ENCODE measurements at regions not wholly inside any gene's neighbourhood (a gene's known extent, or its start where the extent isn't known, plus 50 kb on each side); places are given as distances from the start of the nearest gene placed in this dataset.

GRCh38 chr1:177723533-177723932 is 246.3 kb downstream of the SEC16B start:
- no peak for TF ChIP-seq CTCF (IDR thresholded peaks at IDR 0.05; ENCODE audit: insufficient read depth, low read depth, low read length)
- H3K36me3 ChIP-seq (ENCODE audit: control insufficient read depth, insufficient read depth, low read length): no peaks in the 10 kb centered on the region
- ChIA-PET POLR2A (no interaction called here), CTCF (no interaction called here)
- H3K4me3 ChIP-seq (ENCODE audit: low read depth, low read length): no peak overlapping the region
- H3K27me3 ChIP-seq (ENCODE audit: control insufficient read depth, insufficient read depth, low read length): no peaks in the 10 kb centered on the region
- no peak for DNase-seq (ENCODE audit: low read depth)

GRCh38 chr1:177710696-177711620 is 258.9 kb downstream of the SEC16B start:
- TF ChIP-seq CTCF (IDR thresholded peaks at IDR 0.05; ENCODE audit: insufficient read depth, low read depth, low read length): no peak
- ChIA-PET CTCF (no interaction called here), POLR2A (no interaction called here)
- H3K4me3 ChIP-seq (ENCODE audit: low read depth, low read length): no peak overlapping the region
- DNase-seq (ENCODE audit: low read depth): no peak
- H3K27me3 ChIP-seq (ENCODE audit: control insufficient read depth, insufficient read depth, low read length): no peaks in the 10 kb centered on the region
- H3K36me3 ChIP-seq (ENCODE audit: control insufficient read depth, insufficient read depth, low read length): no peaks in the 10 kb centered on the region

- H3K36me3 ChIP-seq (ENCODE audit: control insufficient read depth, insufficient read depth, low read length): no peaks in the 10 kb centered on the region
- TF ChIP-seq CTCF (IDR thresholded peaks at IDR 0.05; ENCODE audit: insufficient read depth, low read depth, low read length): no peak
- no peak for DNase-seq (ENCODE audit: low read depth)
- ChIA-PET CTCF (interaction anchor here (0.6 kb wide), 1 partner anchor 9 kb away, joined by 3 read pairs; no protein-coding TSS in a partner anchor), POLR2A (no interaction called here)
- H3K4me3 ChIP-seq (ENCODE audit: low read depth, low read length): no peak overlapping the region
- H3K27me3 ChIP-seq (ENCODE audit: control insufficient read depth, insufficient read depth, low read length): no peaks in the 10 kb centered on the region
These were observed 261.5 kb downstream of the SEC16B start for GRCh38 chr1:177708406-177708805.

- Histone ChIP-seq H3K27me3 (ENCODE audit: control insufficient read depth, insufficient read depth, low read length) (no peaks in the 10 kb centered on the region), H3K36me3 (ENCODE audit: control insufficient read depth, insufficient read depth, low read length) (no peaks in the 10 kb centered on the region), H3K4me3 (ENCODE audit: low read depth, low read length) (no peak overlapping the region)
- DNase-seq (ENCODE audit: low read depth): no peak
- ChIA-PET CTCF (no interaction called here), POLR2A (no interaction called here)
- no peak for TF ChIP-seq CTCF (IDR thresholded peaks at IDR 0.05; ENCODE audit: insufficient read depth, low read depth, low read length)
These were observed 262.9 kb downstream of the SEC16B start for GRCh38 chr1:177706977-177707376.

GRCh38 chr1:177705839-177706238 is 264.0 kb downstream of the SEC16B start:
- CTCF ChIA-PET: no interaction called here
- Histone ChIP-seq H3K4me3 (ENCODE audit: low read depth, low read length) (no peak overlapping the region), H3K36me3 (ENCODE audit: control insufficient read depth, insufficient read depth, low read length) (no peaks in the 10 kb centered on the region), H3K27me3 (ENCODE audit: control insufficient read depth, insufficient read depth, low read length) (no peaks in the 10 kb centered on the region)
- POLR2A ChIA-PET: no interaction called here
- TF ChIP-seq CTCF (IDR thresholded peaks at IDR 0.05; ENCODE audit: insufficient read depth, low read depth, low read length): no peak
- DNase-seq (ENCODE audit: low read depth): no peak
